B cell (primary cell): ENCODE measurements at regions not wholly inside any gene's neighbourhood (a gene's known extent, or its start where the extent isn't known, plus 50 kb on each side); places are given as distances from the start of the nearest gene placed in this dataset.

Experiments used
- CTCF ChIP-seq: fragments of 200-600 bp; IDR thresholded peaks from one replicate; pipeline ENCODE4 v1.8.0; 2022; ENCODE audit warnings: antibody characterized with exemption, mild to moderate bottlenecking
- EZH2 ChIP-seq: IDR thresholded peaks from 2 replicates; pipeline ENCODE4 v1.6.1; 2012; ENCODE audit warnings: borderline replicate concordance, low read depth, mild to moderate bottlenecking, moderate library complexity, low read length; ENCODE audit not compliant: insufficient read depth, poor library complexity, severe bottlenecking

GRCh38 chr16:54446639-54447038 lies 160.1 kb upstream of the IRX3 start:
- TF ChIP-seq CTCF (no peak), EZH2 (no peak)
